ENCODE measurements at regions not wholly inside any gene's neighbourhood (a gene's known extent, or its start where the extent isn't known, plus 50 kb on each side); places are given as distances from the start of the nearest gene placed in this dataset.

GRCh38 chr16:26642047-26642664, 424.6 kb upstream of the C16orf82 start (continued):
- TF ChIP-seq PRDM15 (CRISPR knock-in tag; IDR thresholded peaks at IDR 0.05) (no peak), SIN3A (IDR thresholded peaks at IDR 0.05; ENCODE audit: low read depth, low read length) (no peak), ATF3 (IDR thresholded peaks at IDR 0.05; ENCODE audit: borderline replicate concordance, extremely low read depth, low read depth, low read length) (no peak), CEBPZ (IDR thresholded peaks at IDR 0.05; ENCODE audit: low read depth, low read length) (no peak)

GRCh38 chr16:26643519-26643918, 423.2 kb upstream of the C16orf82 start:
- DNase-seq (ENCODE audit: low read depth, low spot score) (no peak), ATAC-seq (no peak), FAIRE-seq (no peak)
- in situ Hi-C loops (cut with MboI) (no loop called here), intact Hi-C loops (cut with micrococcal nuclease; ENCODE audit: unreplicated experiment) (no loop called here)
- no peak overlapping the region for H2AFZ ChIP-seq (ENCODE audit: control insufficient read depth, low read depth, low read length)
- H3K9me3 ChIP-seq (replicated peaks; ENCODE audit: control insufficient read depth, insufficient read depth, low read length) = no peaks in the 10 kb centered on the region
- H3K9ac ChIP-seq (ENCODE audit: control insufficient read depth, insufficient read depth, low read length) = no peak overlapping the region
- ChIA-PET RAD21 (ENCODE audit: unreplicated experiment) (no interaction called here), POLR2A (no interaction called here), SMC1A (ENCODE audit: uncharacterized antibody, unreplicated experiment) (no interaction called here), CTCF (no interaction called here)
- no peak overlapping the region for H3K27ac ChIP-seq (ENCODE audit: control insufficient read depth, insufficient read depth)
- no peaks in the 10 kb centered on the region for H3K79me2 ChIP-seq (ENCODE audit: control insufficient read depth, insufficient read depth, low read length)
- no peaks in the 10 kb centered on the region for H3K36me3 ChIP-seq (ENCODE audit: control insufficient read depth in 2 of 2, insufficient read depth in 2 of 2, low read length in 1 of 2)
- H3K27me3 ChIP-seq (replicated peaks in 1 of 2; ENCODE audit: control insufficient read depth in 2 of 2, insufficient read depth in 2 of 2, low read length in 1 of 2) = no peaks in the 10 kb centered on the region
- H4K20me1 ChIP-seq (ENCODE audit: control insufficient read depth, insufficient read depth) = no peaks in the 10 kb centered on the region
- no peak overlapping the region for H3K4me2 ChIP-seq (ENCODE audit: control insufficient read depth, insufficient read depth)
- H3K4me1 ChIP-seq (ENCODE audit: control insufficient read depth, insufficient read depth, low read length) = no peaks in the 10 kb centered on the region
- 0% methylated on average over 3 of the region's 3 CpGs for WGBS (ENCODE audit: insufficient coverage, insufficient replicate concordance, low lambda C conversion rate, missing lambda C conversion rate)
- BruUV-seq (replicated peaks) = no TSS peak
- no peak overlapping the region for H3K4me3 ChIP-seq
- TF ChIP-seq SREBF2 (IDR thresholded peaks at IDR 0.05; ENCODE audit: low read length) (no peak), CHD1 (IDR thresholded peaks at IDR 0.05; ENCODE audit: low read depth, low read length) (no peak), NFYB (IDR thresholded peaks at IDR 0.05; ENCODE audit: insufficient read depth, low read depth, low read length) (no peak), ZNF207 (IDR thresholded peaks at IDR 0.05; ENCODE audit: borderline replicate concordance) (no peak), RELA (IDR thresholded peaks at IDR 0.05; ENCODE audit: borderline replicate concordance, partially characterized antibody) (no peak), SMAD5 (IDR thresholded peaks at IDR 0.05; ENCODE audit: low read depth) (no peak), SPI1 (IDR thresholded peaks at IDR 0.05; ENCODE audit: borderline replicate concordance, insufficient read depth, low read depth, low read length) (no peak), ATF3 (IDR thresholded peaks at IDR 0.05; ENCODE audit: borderline replicate concordance, extremely low read depth, low read depth, low read length) (no peak), PKNOX1 (IDR thresholded peaks at IDR 0.05) (no peak)

Measured in GM12878 (cell line).